Esophagus muscularis mucosa (tissue), 4 donors: ENCODE measurements at regions not wholly inside any gene's neighbourhood (a gene's known extent, or its start where the extent isn't known, plus 50 kb on each side); places are given as distances from the start of the nearest gene placed in this dataset.
"Not testable (repeated sequence)": the region's sequence is repeated elsewhere in the genome, so short reads cannot be mapped to it uniquely, and the experiment has no call there.

Experiments used
- DNase-seq: peaks from one replicate; pipeline ENCODE4 v3.0.0-alpha.2; 2017; ENCODE audit errors: extremely low spot score
- H3K27ac ChIP-seq, 4 donors: fragments of 200-600 bp; sonication (generic); replicated peaks in 1 of 4; 1 replicate in 3 of 4; 2 replicates in 1 of 4; pipeline ENCODE4 v1.5.1; 2016 to 2019; ENCODE audit warnings: mild to moderate bottlenecking in 1 of 4
- H3K27me3 ChIP-seq, 4 donors: fragments of 200-600 bp; sonication (generic); one replicate each; pipeline versions ENCODE4 v1.5.1 to v1.6.0; 2016 to 2019
- H3K36me3 ChIP-seq, 4 donors: fragments of 200-600 bp; sonication (generic); one replicate each; pipeline ENCODE4 v1.5.1; 2016 to 2019
- H3K4me1 ChIP-seq, 4 donors: fragments of 200-600 bp; sonication (generic); one replicate each; pipeline ENCODE4 v1.5.1; 2016 to 2019
- H3K4me3 ChIP-seq, 4 donors: fragments of 200-600 bp; sonication (generic); 1 replicate in 2 of 4; 2 replicates in 2 of 4; pipeline ENCODE4 v1.5.1; 2016 to 2019; ENCODE audit warnings: mild to moderate bottlenecking in 4 of 4, moderate library complexity in 1 of 4
- H3K9me3 ChIP-seq, 4 donors: fragments of 200-600 bp; sonication (generic); 1 replicate in 3 of 4; 2 replicates in 1 of 4; pipeline ENCODE4 v1.5.1; 2016 to 2019
- CTCF ChIP-seq, 3 experiments: fragments of 200-600 bp in 2 of 3; fragments of 450-650 bp in 1 of 3; sonication (generic) in 2 of 3; IDR thresholded peaks; one replicate each; pipeline ENCODE4 v1.5.1; 2017 to 2019; ENCODE audit warnings: antibody characterized with exemption in 3 of 3, mild to moderate bottlenecking in 2 of 3, moderate library complexity in 1 of 3
- EP300 ChIP-seq: sonication (generic); formaldehyde crosslinking; IDR thresholded peaks from one replicate; pipeline ENCODE4 v1.6.1; 2017; ENCODE audit warnings: antibody characterized with exemption
- POLR2A ChIP-seq: fragments of 450-650 bp; IDR thresholded peaks from one replicate; pipeline ENCODE4 v1.6.1; 2017; ENCODE audit warnings: antibody characterized with exemption, moderate library complexity, mild to moderate bottlenecking, low read depth
- POLR2AphosphoS5 ChIP-seq, 2 donors: sonication (generic); formaldehyde crosslinking; IDR thresholded peaks; one replicate each; pipeline ENCODE4 v1.6.1; 2017; ENCODE audit warnings: antibody characterized with exemption in 2 of 2
- WGBS: methylation state at CpG from one replicate; pipeline ENCODE4 v1.1.5; 2018; 5-methylcytosine and 5-hydroxymethylcytosine counted together
- intact Hi-C: fragments of 100-400 bp; cut with DNase I; formaldehyde crosslinking; loops from one replicate; pipeline ENCODE4 v1.15.1; 2023

DNA sequence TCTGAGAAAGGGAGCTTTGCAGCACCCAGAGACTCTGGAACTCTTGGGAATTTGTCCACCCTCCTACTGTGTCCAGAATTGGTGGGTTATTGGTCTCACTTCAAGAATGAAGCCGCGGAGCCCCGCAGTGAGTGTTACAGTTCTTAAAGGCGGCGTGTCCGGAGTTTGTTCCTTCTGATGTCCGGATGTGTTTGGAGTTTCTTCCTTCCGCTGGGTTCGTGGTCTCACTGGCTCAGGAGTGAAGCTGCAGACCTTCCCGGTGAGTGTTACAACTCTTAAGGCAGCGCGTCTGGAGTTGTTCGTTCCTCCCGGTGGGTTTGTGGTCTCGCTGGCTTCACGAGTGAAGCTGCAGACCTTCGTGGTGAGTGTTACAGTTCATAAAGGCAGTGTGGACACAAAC, 824.7 kb downstream of the LRRTM4 start:
- H3K27ac ChIP-seq, H3K4me3 ChIP-seq, H3K4me1 ChIP-seq, H3K36me3 ChIP-seq, H3K9me3 ChIP-seq, H3K27me3 ChIP-seq, intact Hi-C loops, DNase-seq: not testable (repeated sequence)
- WGBS, result 87% methylated on average over 17 of the region's 17 CpGs

DNA sequence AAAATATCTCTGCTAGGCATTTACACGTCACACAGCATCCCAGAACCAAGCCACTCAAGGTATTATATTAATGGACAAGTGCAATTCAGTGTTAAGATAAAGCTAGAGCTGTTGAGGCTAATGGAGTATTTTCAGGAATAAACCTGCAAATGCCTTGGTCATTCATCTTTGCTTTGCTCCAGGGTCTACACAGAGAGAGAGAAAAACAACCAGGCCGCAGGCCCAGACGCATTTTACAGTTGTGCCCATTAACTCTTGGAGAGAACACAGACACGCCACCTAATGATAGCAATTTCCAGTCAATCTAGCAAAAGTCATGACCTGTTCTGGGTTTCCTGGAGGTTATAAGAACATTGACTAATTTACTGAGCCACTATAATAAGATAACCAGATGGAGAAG, 829.3 kb downstream of the LRRTM4 start:
- Histone ChIP-seq H3K36me3 (no peaks in the 10 kb centered on the region), H3K4me1 (no peaks in the 10 kb centered on the region), H3K27me3 (no peaks in the 10 kb centered on the region), H3K9me3 (no peaks in the 10 kb centered on the region), H3K27ac (no peak overlapping the region), H3K4me3 (no peak overlapping the region)
- intact Hi-C loops, result no loop called here
- WGBS, result 78% methylated on average over 4 of the region's 4 CpGs
- no peak for DNase-seq
- TF ChIP-seq CTCF (IDR thresholded peaks at IDR 0.05), result no peak
- no peak for TF ChIP-seq EP300
- no peak for TF ChIP-seq POLR2A
- TF ChIP-seq POLR2AphosphoS5 (IDR thresholded peaks at IDR 0.05), result no peak

GRCh38 chr2:76688732-76689131, 833.4 kb downstream of the LRRTM4 start:
- DNase-seq, result no peak
- Histone ChIP-seq H3K27me3 (no peaks in the 10 kb centered on the region), H3K4me1 (no peaks in the 10 kb centered on the region), H3K4me3 (no peak overlapping the region), H3K36me3 (no peaks in the 10 kb centered on the region), H3K27ac (no peak overlapping the region), H3K9me3 (no peaks in the 10 kb centered on the region)
- TF ChIP-seq POLR2A, result no peak
- no peak for TF ChIP-seq EP300
- TF ChIP-seq CTCF (IDR thresholded peaks at IDR 0.05), result no peak
- no peak for TF ChIP-seq POLR2AphosphoS5 (IDR thresholded peaks at IDR 0.05)
- intact Hi-C loops, result no loop called here
- 90% methylated on average over 1 of the region's 1 CpG for WGBS

GRCh38 chr2:76687923-76688322, 834.3 kb downstream of the LRRTM4 start:
- H3K27me3 ChIP-seq, result no peaks in the 10 kb centered on the region
- no peaks in the 10 kb centered on the region for H3K36me3 ChIP-seq
- DNase-seq, result no peak
- TF ChIP-seq POLR2AphosphoS5 (IDR thresholded peaks at IDR 0.05), result no peak
- no peak for TF ChIP-seq EP300
- TF ChIP-seq CTCF (IDR thresholded peaks at IDR 0.05), result no peak
- no peak for TF ChIP-seq POLR2A
- no peaks in the 10 kb centered on the region for H3K4me1 ChIP-seq
- no peaks in the 10 kb centered on the region for H3K9me3 ChIP-seq
- H3K4me3 ChIP-seq, result no peak overlapping the region
- WGBS, result 92% methylated on average over 3 of the region's 3 CpGs
- intact Hi-C loops, result no loop called here
- H3K27ac ChIP-seq, result no peak overlapping the region

GRCh38 chr2:76684756-76685155, 837.4 kb downstream of the LRRTM4 start:
- Histone ChIP-seq H3K27me3 (no peaks in the 10 kb centered on the region), H3K36me3 (no peaks in the 10 kb centered on the region), H3K4me3 (no peak overlapping the region), H3K9me3 (no peaks in the 10 kb centered on the region), H3K27ac (no peak overlapping the region), H3K4me1 (no peaks in the 10 kb centered on the region)
- no peak for DNase-seq
- TF ChIP-seq POLR2A (no peak), EP300 (no peak), CTCF (IDR thresholded peaks at IDR 0.05) (no peak), POLR2AphosphoS5 (IDR thresholded peaks at IDR 0.05) (no peak)
- 21% methylated on average over 6 of the region's 6 CpGs for WGBS
- intact Hi-C loops, result no loop called here
